ENCODE measurements at regions not wholly inside any gene's neighbourhood (a gene's known extent, or its start where the extent isn't known, plus 50 kb on each side); places are given as distances from the start of the nearest gene placed in this dataset.

DNA sequence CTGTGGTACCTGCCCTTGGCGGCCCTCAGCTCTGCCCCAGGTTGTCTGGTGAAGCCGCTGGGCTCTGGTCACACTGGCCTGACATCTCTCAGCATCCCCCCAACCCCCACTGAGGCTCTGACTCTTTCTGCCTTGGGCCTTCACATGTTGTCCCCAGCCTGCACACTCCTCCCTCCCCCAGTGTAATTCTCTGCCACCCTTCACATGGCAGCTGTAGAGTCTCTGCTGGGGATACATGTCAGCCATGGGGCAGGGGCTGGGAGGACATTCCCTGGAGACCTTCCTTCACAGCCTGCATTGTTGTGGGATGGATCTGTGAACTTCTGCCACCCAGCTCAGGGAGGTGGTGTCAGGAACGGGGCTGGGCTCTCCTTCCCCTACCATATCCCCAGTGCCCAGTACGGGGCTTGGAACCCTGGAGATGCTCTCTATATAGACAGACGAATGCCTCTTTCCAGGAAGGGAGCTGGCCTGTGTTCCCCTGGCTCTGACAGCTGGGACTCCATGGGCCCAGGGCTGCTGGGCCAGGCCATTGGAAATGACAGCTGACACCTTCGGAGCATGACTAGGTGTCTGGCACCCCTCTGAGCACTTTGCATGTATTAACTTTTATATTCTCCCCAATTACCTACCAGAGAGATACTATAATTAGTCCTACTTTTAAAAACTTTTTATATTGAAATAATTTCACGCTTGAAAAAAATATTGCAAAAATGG is 151.5 kb downstream of the INHBB start:
- Histone ChIP-seq H3K56ac (replicated peaks; ENCODE audit: insufficient read length, low read depth, low read length) (no peak overlapping the region), H3K9ac (replicated peaks in 1 of 4; ENCODE audit: extremely low read depth in 1 of 4, low read depth in 3 of 4, low read length in 3 of 4) (no peak overlapping the region), H3K4ac (replicated peaks; ENCODE audit: insufficient read length, low read depth, low read length) (no peak overlapping the region), H4K20me1 (replicated peaks in 1 of 2; ENCODE audit: control insufficient read depth in 1 of 2, insufficient read depth in 2 of 2, low read length in 2 of 2) (no peaks in the 10 kb centered on the region), H2BK5ac (ENCODE audit: low read depth, low read length) (no peak overlapping the region), H2AFZ (ENCODE audit: low read length) (no peak overlapping the region), H3K18ac (ENCODE audit: extremely low read depth, low read length) (no peak overlapping the region), H3K79me2 (ENCODE audit: control insufficient read depth in 1 of 2, insufficient read depth in 2 of 2, low read length in 2 of 2) (no peaks in the 10 kb centered on the region), H3K4me2 (ENCODE audit: insufficient read depth in 1 of 2, low read depth in 2 of 2, low read length in 2 of 2) (no peak overlapping the region), H2BK15ac (ENCODE audit: low read length) (no peak overlapping the region), H4K8ac (ENCODE audit: extremely low read depth, insufficient read depth, low read length) (peak overlapping the region; percentile 14; the same call in 1 of the 2 replicates), H4K91ac (replicated peaks; ENCODE audit: insufficient read length, low read length) (no peak overlapping the region), H3K23me2 (ENCODE audit: low read depth, low read length) (no peaks in the 10 kb centered on the region), H3K4me1 (replicated peaks in 1 of 4; ENCODE audit: control insufficient read depth in 3 of 4, insufficient read depth in 4 of 4, low read length in 3 of 4) (no peaks in the 10 kb centered on the region; a peak in 1 of 7 replicates), H3K27me3 (replicated peaks in 1 of 4; ENCODE audit: control insufficient read depth in 3 of 4, extremely low read depth in 1 of 4, insufficient read depth in 3 of 4, low read length in 3 of 4) (peaks cover 0 to 9% (median 5%) of the 10 kb centered on the region in 4 experiments; a peak in 4 of 7 replicates), H4K5ac (ENCODE audit: insufficient read length, low read depth, low read length) (no peak overlapping the region), H3K14ac (ENCODE audit: insufficient read length) (no peak overlapping the region), H3K27ac (ENCODE audit: low read depth, low read length) (no peak overlapping the region), H3K4me3 (ENCODE audit: extremely low read depth in 1 of 4, insufficient read depth in 2 of 4, low read depth in 3 of 4, low read length in 4 of 4) (no peak overlapping the region), H2BK120ac (replicated peaks; ENCODE audit: low read depth, low read length) (no peak overlapping the region), H3K9me3 (ENCODE audit: insufficient read depth in 2 of 2, low read depth in 1 of 2, low read length in 1 of 2) (no peaks in the 10 kb centered on the region), H3K36me3 (ENCODE audit: control insufficient read depth in 2 of 4, insufficient read depth in 4 of 4, low read length in 3 of 4) (no peaks in the 10 kb centered on the region), H2BK20ac (ENCODE audit: low read length) (no peak overlapping the region), H2AK5ac (ENCODE audit: low read depth, low read length) (no peak overlapping the region), H3K79me1 (ENCODE audit: low read depth, low read length) (no peaks in the 10 kb centered on the region), H3K23ac (ENCODE audit: insufficient read length) (no peak overlapping the region), H2BK12ac (ENCODE audit: low read depth, low read length) (no peak overlapping the region)
- POLR2A ChIA-PET (ENCODE audit: partially characterized antibody), result interaction anchor here (1.4 kb wide), 1 partner anchor 9 kb away, joined by 3 read pairs; no protein-coding TSS in a partner anchor
- WGBS, 2 experiments (ENCODE audit: extremely low coverage in 1 of 2, insufficient coverage in 1 of 2, insufficient read length in 1 of 2, insufficient replicate concordance in 2 of 2, low coverage in 1 of 2, low lambda C conversion rate in 2 of 2, missing lambda C conversion rate in 1 of 2), result 80% methylated on average over 7 of the region's 7 CpGs; no CpG with 5 or more reads in 1 of the 2 experiments
- DNase-seq (ENCODE audit: low read depth in 1 of 2, low spot score in 2 of 2) (no peak), FAIRE-seq (no peak)
- TF ChIP-seq RBBP5 (IDR thresholded peaks at IDR 0.05; ENCODE audit: borderline replicate concordance, low read depth, low read length) (no peak), KDM1A (IDR thresholded peaks at IDR 0.05; ENCODE audit: borderline replicate concordance, low read length) (no peak)
- CTCF ChIA-PET (ENCODE audit: partially characterized antibody), result interaction anchor here (0.6 to 3.3 kb wide), 18 partner anchors 9 to 185 kb away, joined by 3 to 13 read pairs (median 5); no protein-coding TSS in a partner anchor
